HEK293 (cell line): ENCODE measurements at regions not wholly inside any gene's neighbourhood (a gene's known extent, or its start where the extent isn't known, plus 50 kb on each side); places are given as distances from the start of the nearest gene placed in this dataset.
"Not testable (repeated sequence)": the region's sequence is repeated elsewhere in the genome, so short reads cannot be mapped to it uniquely, and the experiment has no call there.

Experiments
- CTCF ChIA-PET: fragments of 350-600 bp; formaldehyde crosslinking; extraction: SDS; loops from one replicate; lab custom pipeline; 2021; ENCODE audit warnings: antibody characterized with exemption; lab: Yijun Ruan, JAX
- POLR2A ChIA-PET: fragments of 300-600 bp; formaldehyde crosslinking; extraction: SDS; loops from one replicate; lab custom pipeline; 2020; ENCODE audit warnings: antibody characterized with exemption, inconsistent platforms; lab: Yijun Ruan, JAX
- H3K27ac ChIP-seq: fragments of 200-500 bp; sonication (Bioruptor generic); 2 replicates; pipeline ENCODE4 v1.5.1; 2014; ENCODE audit warnings: low read depth, low read length, control low read depth, inconsistent platforms; ENCODE audit errors: extremely low read depth
- H3K36me3 ChIP-seq, 2 experiments: fragments of 200-500 bp in 1 of 2; sonication (Bioruptor generic) in 1 of 2; 1 replicate in 1 of 2; 2 replicates in 1 of 2; pipeline ENCODE4 v1.5.1; 2014 to 2017; ENCODE audit warnings: inconsistent platforms in 2 of 2, low read length in 2 of 2; ENCODE audit not compliant: control insufficient read depth in 2 of 2, insufficient read depth in 1 of 2
- H3K4me1 ChIP-seq: fragments of 200-500 bp; sonication (Bioruptor generic); 2 replicates; pipeline ENCODE4 v1.5.1; 2014; ENCODE audit warnings: mild to moderate bottlenecking, low read length, inconsistent platforms; ENCODE audit not compliant: control insufficient read depth, insufficient read depth
- H3K4me3 ChIP-seq: 2 replicates; pipeline ENCODE4 v1.5.1; 2011; ENCODE audit warnings: low read depth, mild to moderate bottlenecking, control low read depth, low read length, moderate library complexity
- H3K9me3 ChIP-seq: fragments of 200-500 bp; sonication (Bioruptor generic); 2 replicates; pipeline ENCODE4 v1.5.1; 2014; ENCODE audit warnings: low read depth, low read length, inconsistent platforms; ENCODE audit not compliant: control insufficient read depth, insufficient read depth
- GLI4 ChIP-seq: fragments of 450-650 bp; formaldehyde crosslinking; IDR thresholded peaks from 2 replicates; pipeline ENCODE4 v1.5.1; 2016; ENCODE audit warnings: missing biosample characterization, missing genetic modification characterization
- HIC1 ChIP-seq: fragments of 450-650 bp; formaldehyde crosslinking; IDR thresholded peaks from 2 replicates; pipeline ENCODE4 v1.5.1; 2016; ENCODE audit warnings: missing biosample characterization, missing genetic modification characterization
- HOXC10 ChIP-seq: sonication (generic); formaldehyde crosslinking; IDR thresholded peaks from 2 replicates; pipeline ENCODE4 v1.8.1; 2023; ENCODE audit warnings: mild to moderate bottlenecking, missing genetic modification reagents
- KLF1 ChIP-seq: fragments of 450-650 bp; formaldehyde crosslinking; IDR thresholded peaks from 2 replicates; pipeline ENCODE4 v1.5.1; 2016; ENCODE audit warnings: missing biosample characterization, missing genetic modification characterization
- KLF8 ChIP-seq: fragments of 450-650 bp; formaldehyde crosslinking; IDR thresholded peaks from 2 replicates; pipeline ENCODE4 v1.5.1; 2016; ENCODE audit warnings: missing biosample characterization, missing genetic modification characterization
- PRDM1 ChIP-seq: fragments of 450-650 bp; formaldehyde crosslinking; IDR thresholded peaks from 2 replicates; pipeline ENCODE4; 2016; ENCODE audit warnings: missing biosample characterization, missing genetic modification characterization
- SETDB1 ChIP-seq: IDR thresholded peaks from one replicate; pipeline ENCODE4 v1.6.1; 2017; ENCODE audit warnings: mild to moderate bottlenecking, low read length, moderate library complexity, mixed read lengths; ENCODE audit not compliant: insufficient read length
- TRIM28 ChIP-seq: IDR thresholded peaks from 2 replicates; pipeline ENCODE4 v1.6.1; 2011; ENCODE audit warnings: low read length, control low read depth, borderline replicate concordance
- ZNF140 ChIP-seq: fragments of 450-650 bp; formaldehyde crosslinking; IDR thresholded peaks from 2 replicates; pipeline ENCODE4 v1.5.1; 2016; ENCODE audit warnings: missing biosample characterization, missing genetic modification characterization
- ZNF146 ChIP-seq: fragments of 450-650 bp; formaldehyde crosslinking; IDR thresholded peaks from 2 replicates; pipeline ENCODE4 v1.5.1; 2016; ENCODE audit warnings: missing biosample characterization, missing genetic modification characterization
- ZNF335 ChIP-seq: fragments of 450-650 bp; formaldehyde crosslinking; conservative IDR thresholded peaks from 2 replicates; pipeline ENCODE4 v1.5.1; 2016; ENCODE audit warnings: missing biosample characterization, missing genetic modification characterization
- ZNF404 ChIP-seq: fragments of 450-650 bp; formaldehyde crosslinking; IDR thresholded peaks from 2 replicates; pipeline ENCODE4 v1.5.1; 2017; ENCODE audit warnings: missing biosample characterization, missing genetic modification characterization
- ZNF426 ChIP-seq: fragments of 450-650 bp; formaldehyde crosslinking; IDR thresholded peaks from 2 replicates; pipeline ENCODE4 v1.5.1; 2017; ENCODE audit warnings: missing biosample characterization, missing genetic modification characterization, mild to moderate bottlenecking, inconsistent platforms, moderate library complexity
- ZNF544 ChIP-seq: fragments of 450-650 bp; formaldehyde crosslinking; IDR thresholded peaks from 2 replicates; pipeline ENCODE4 v1.5.0; 2017; ENCODE audit warnings: missing biosample characterization, missing genetic modification characterization
- ZNF596 ChIP-seq: fragments of 450-650 bp; IDR thresholded peaks from 2 replicates; pipeline ENCODE4 v1.5.0; 2018; ENCODE audit warnings: missing biosample characterization, mild to moderate bottlenecking, missing genetic modification characterization, moderate library complexity
- ZNF626 ChIP-seq: fragments of 450-650 bp; sonication (Bioruptor Pico); formaldehyde crosslinking; IDR thresholded peaks from 2 replicates; pipeline ENCODE4 v1.5.1; 2018; ENCODE audit warnings: missing biosample characterization, missing genetic modification characterization, inconsistent platforms
- TF ChIP-seq, protein P1 (sequence below): fragments of 450-650 bp; formaldehyde crosslinking; IDR thresholded peaks from 2 replicates; pipeline ENCODE4 v1.5.1; 2016; ENCODE audit warnings: missing biosample characterization, missing genetic modification characterization

DNA sequence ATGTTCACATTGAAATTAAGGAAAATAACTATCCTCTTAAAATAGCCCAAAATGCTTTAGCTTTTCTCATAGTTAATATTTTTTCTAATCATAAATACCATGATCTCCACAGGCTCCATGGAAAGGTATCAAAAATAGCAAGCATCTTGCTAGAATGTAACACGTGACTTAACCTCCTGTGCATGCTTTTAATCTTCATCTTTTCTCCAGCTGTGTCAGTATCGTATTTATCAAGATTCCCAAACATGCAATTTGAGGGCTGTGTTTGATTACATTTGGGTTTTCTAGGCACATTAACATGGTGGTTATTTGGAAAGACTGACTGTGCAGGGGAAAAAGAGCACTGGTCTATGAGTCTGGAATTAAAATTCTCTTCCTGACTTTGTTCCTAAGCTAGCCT, 472.5 kb upstream of the MCTP2 start (continued):
- TF ChIP-seq ZNF426 (tag by site-specific recombination), result no peak
- no peak for TF ChIP-seq GLI4 (tag by site-specific recombination)
- TF ChIP-seq PRDM1 (tag by site-specific recombination), result no peak
- TF ChIP-seq, all 188 proteins: peak for 0

- Histone ChIP-seq H3K36me3 (no peaks in the 10 kb centered on the region), H3K9me3 (no peaks in the 10 kb centered on the region; the same call in 1 of the 2 replicates), H3K4me3 (no peak overlapping the region), H3K27ac (no peak overlapping the region), H3K4me1 (no peaks in the 10 kb centered on the region)
- TF ChIP-seq ZNF404 (tag by site-specific recombination) (no peak), SETDB1 (peak; percentile 94)
- TF ChIP-seq, protein P1, sequence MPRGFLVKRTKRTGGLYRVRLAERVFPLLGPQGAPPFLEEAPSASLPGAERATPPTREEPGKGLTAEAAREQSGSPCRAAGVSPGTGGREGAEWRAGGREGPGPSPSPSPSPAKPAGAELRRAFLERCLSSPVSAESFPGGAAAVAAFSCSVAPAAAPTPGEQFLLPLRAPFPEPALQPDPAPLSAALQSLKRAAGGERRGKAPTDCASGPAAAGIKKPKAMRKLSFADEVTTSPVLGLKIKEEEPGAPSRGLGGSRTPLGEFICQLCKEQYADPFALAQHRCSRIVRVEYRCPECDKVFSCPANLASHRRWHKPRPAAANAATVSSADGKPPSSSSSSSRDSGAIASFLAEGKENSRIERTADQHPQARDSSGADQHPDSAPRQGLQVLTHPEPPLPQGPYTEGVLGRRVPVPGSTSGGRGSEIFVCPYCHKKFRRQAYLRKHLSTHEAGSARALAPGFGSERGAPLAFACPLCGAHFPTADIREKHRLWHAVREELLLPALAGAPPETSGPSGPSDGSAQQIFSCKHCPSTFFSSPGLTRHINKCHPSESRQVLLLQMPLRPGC (tag by site-specific recombination), result no peak
- ChIA-PET CTCF (interaction anchor here (1.7 kb wide), 1 partner anchor 12 kb away, joined by 3 read pairs; no protein-coding TSS in a partner anchor), POLR2A (no interaction called here)
Observed at GRCh38 chr15:93748710-93749109, 482.7 kb upstream of the MCTP2 start.

DNA sequence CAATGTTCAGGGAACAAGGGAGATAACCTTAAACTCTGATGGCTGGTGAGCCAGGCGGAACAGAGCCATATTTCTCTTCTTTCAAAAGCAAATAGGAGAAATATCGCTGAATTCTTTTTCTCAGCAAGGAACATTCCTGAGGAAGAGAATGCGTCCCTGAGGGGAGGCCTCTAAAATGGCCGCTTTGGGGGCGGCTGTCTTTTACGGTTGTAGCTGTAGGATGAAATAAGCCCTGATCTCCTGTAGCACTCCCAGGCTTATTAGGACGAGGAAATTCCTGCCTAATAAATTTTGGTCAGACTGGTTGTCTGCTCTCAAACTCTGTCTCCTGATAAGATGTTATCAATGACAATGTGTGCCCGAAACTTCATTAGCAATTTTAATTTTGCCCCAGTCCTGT, 496.4 kb upstream of the MCTP2 start:
- H3K36me3 ChIP-seq, H3K4me3 ChIP-seq, POLR2A ChIA-PET, H3K27ac ChIP-seq, CTCF ChIA-PET, H3K4me1 ChIP-seq, H3K9me3 ChIP-seq: not testable (repeated sequence)

GRCh38 chr15:93730724-93731123, 500.6 kb upstream of the MCTP2 start:
- Histone ChIP-seq H3K4me3 (no peak overlapping the region), H3K4me1 (no peaks in the 10 kb centered on the region), H3K36me3 (no peaks in the 10 kb centered on the region), H3K9me3 (no peaks in the 10 kb centered on the region), H3K27ac (no peak overlapping the region)
- ChIA-PET POLR2A (no interaction called here), CTCF (interaction anchor here (0.6 kb wide), 1 partner anchor 13 kb away, joined by 4 read pairs; no protein-coding TSS in a partner anchor)
- TF ChIP-seq HIC1 (tag by site-specific recombination) (no peak), KLF1 (no peak), ZNF596 (no peak), ZNF140 (tag by site-specific recombination) (no peak), HOXC10 (CRISPR knock-in tag) (no peak), TRIM28 (no peak), ZNF544 (no peak), ZNF146 (tag by site-specific recombination) (no peak)

GRCh38 chr15:93722165-93722564, 509.2 kb upstream of the MCTP2 start:
- CTCF ChIA-PET, result no interaction called here

More at GRCh38 chr15:93722165-93722564, 509.2 kb upstream of the MCTP2 start:
- H3K36me3 ChIP-seq, result no peaks in the 10 kb centered on the region
- TF ChIP-seq KLF8 (tag by site-specific recombination) (no peak), ZNF146 (tag by site-specific recombination) (no peak), ZNF626 (tag by site-specific recombination) (no peak), ZNF335 (no peak)
- no peaks in the 10 kb centered on the region for H3K4me1 ChIP-seq
- H3K4me3 ChIP-seq, result no peak overlapping the region
- no peaks in the 10 kb centered on the region for H3K9me3 ChIP-seq
- H3K27ac ChIP-seq, result no peak overlapping the region
- POLR2A ChIA-PET, result no interaction called here
